Astrocyte (in vitro differentiated cells and primary cell): ENCODE measurements at regions not wholly inside any gene's neighbourhood (a gene's known extent, or its start where the extent isn't known, plus 50 kb on each side); places are given as distances from the start of the nearest gene placed in this dataset.

Experiments used
- EZH2 ChIP-seq: IDR thresholded peaks from 2 replicates; pipeline ENCODE4 v1.6.1; 2012; ENCODE audit warnings: mild to moderate bottlenecking, low read length, inconsistent platforms; ENCODE audit not compliant: insufficient read depth
- TF ChIP-seq, protein P1 (sequence below): IDR thresholded peaks from 2 replicates; pipeline ENCODE4 v1.5.1; 2011; ENCODE audit warnings: low read depth, mild to moderate bottlenecking, inconsistent platforms, low read length, moderate library complexity; ENCODE audit not compliant: insufficient read depth

- no peak for TF ChIP-seq EZH2
- TF ChIP-seq, protein P1, sequence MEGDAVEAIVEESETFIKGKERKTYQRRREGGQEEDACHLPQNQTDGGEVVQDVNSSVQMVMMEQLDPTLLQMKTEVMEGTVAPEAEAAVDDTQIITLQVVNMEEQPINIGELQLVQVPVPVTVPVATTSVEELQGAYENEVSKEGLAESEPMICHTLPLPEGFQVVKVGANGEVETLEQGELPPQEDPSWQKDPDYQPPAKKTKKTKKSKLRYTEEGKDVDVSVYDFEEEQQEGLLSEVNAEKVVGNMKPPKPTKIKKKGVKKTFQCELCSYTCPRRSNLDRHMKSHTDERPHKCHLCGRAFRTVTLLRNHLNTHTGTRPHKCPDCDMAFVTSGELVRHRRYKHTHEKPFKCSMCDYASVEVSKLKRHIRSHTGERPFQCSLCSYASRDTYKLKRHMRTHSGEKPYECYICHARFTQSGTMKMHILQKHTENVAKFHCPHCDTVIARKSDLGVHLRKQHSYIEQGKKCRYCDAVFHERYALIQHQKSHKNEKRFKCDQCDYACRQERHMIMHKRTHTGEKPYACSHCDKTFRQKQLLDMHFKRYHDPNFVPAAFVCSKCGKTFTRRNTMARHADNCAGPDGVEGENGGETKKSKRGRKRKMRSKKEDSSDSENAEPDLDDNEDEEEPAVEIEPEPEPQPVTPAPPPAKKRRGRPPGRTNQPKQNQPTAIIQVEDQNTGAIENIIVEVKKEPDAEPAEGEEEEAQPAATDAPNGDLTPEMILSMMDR, result no peak
Observed at GRCh38 chrX:21266949-21267348, 107.3 kb upstream of the CNKSR2 start.
